ENCODE measurements at regions not wholly inside any gene's neighbourhood (a gene's known extent, or its start where the extent isn't known, plus 50 kb on each side); places are given as distances from the start of the nearest gene placed in this dataset.
"Not testable (repeated sequence)": the region's sequence is repeated elsewhere in the genome, so short reads cannot be mapped to it uniquely, and the experiment has no call there.

GRCh38 chr14:97029800-97030199, 232.6 kb downstream of the VRK1 start:
- no peak for DNase-seq (ENCODE audit: low read depth)

GRCh38 chr14:97031530-97031929, 234.3 kb downstream of the VRK1 start:
- DNase-seq (ENCODE audit: low read depth), result no peak

GRCh38 chr14:97033556-97034081, 236.4 kb downstream of the VRK1 start:
- no peak for DNase-seq (ENCODE audit: low read depth)

DNA sequence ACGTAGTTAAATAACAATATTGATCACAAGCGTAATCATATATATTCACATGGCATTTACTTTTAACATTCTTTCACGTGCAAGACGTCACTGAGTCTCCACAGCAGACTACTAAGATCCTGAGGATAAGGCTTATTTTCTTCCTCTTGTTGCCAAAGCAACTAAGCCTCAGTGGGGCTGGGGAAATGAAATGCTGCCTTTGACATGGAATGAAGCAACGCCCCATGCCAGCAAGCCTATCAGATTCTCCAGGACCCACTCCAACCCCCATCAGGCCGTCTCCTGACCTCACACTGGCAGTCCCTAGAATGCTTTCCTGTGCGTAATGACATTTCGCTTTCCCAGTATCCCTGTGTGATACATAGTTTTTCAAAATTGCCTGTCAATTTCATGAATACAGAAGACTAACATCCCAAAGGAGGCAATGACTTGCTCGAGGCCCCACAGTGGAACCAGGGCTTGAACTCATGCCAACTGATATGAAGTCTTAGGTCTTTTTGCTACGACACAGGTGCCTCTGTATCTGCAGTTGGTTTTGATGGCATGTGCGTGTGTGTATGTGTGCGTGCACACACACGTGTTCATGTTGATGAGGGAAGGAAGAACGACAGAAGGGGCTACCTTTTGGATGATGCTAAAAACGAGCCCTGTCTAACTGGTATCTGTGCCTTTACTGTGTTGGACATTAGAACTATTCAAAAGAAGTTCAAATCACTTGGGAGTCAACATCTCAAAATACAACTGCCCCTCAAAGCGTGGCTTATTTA, 239.1 kb downstream of the VRK1 start:
- DNase-seq (ENCODE audit: low read depth), result no peak

- DNase-seq (ENCODE audit: low read depth), result no peak
Measured at GRCh38 chr14:97039717-97040363, 242.7 kb downstream of the VRK1 start.

DNA sequence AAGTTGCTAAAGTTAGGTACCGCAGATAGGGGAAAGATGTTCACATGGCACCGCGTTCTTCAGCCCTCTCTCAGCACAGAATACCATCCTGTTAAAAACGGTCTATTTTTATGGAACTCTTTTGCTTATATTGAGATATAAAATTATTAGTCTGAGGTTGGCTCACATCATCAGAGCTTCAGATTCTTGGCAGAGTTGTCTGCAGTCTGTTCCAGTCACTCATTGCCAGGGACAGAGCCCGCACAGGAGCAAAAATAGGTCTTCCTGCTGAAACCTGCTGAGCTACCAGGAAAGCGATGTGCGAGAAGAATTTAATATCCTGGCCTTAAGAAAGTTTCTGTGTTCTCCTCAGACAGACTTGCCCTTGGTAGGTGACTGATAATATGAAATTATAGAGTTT, 249.8 kb downstream of the VRK1 start:
- DNase-seq (ENCODE audit: low read depth), result no peak

DNA sequence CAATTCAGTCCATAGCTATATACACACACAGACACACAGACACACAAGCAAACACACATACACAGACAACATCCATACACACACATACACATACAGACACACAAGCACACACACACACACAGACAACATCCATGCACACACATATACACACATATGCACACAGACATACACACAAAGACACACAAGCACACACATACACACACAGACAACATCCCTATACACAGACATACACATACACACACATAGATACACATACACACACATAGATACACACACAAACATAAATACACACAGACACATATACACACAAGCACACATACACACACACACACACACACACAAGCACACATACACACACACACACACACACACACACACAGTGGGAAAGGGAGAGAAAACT, 254.8 kb downstream of the VRK1 start:
- DNase-seq (ENCODE audit: low read depth), result no peak

- DNase-seq (ENCODE audit: low read depth), result no peak
Measured at GRCh38 chr14:97053941-97054340, 256.8 kb downstream of the VRK1 start.

GRCh38 chr14:97055355-97055754, 258.2 kb downstream of the VRK1 start:
- DNase-seq (ENCODE audit: low read depth), result no peak

GRCh38 chr14:97056086-97056485, 258.9 kb downstream of the VRK1 start:
- no peak for DNase-seq (ENCODE audit: low read depth)

DNA sequence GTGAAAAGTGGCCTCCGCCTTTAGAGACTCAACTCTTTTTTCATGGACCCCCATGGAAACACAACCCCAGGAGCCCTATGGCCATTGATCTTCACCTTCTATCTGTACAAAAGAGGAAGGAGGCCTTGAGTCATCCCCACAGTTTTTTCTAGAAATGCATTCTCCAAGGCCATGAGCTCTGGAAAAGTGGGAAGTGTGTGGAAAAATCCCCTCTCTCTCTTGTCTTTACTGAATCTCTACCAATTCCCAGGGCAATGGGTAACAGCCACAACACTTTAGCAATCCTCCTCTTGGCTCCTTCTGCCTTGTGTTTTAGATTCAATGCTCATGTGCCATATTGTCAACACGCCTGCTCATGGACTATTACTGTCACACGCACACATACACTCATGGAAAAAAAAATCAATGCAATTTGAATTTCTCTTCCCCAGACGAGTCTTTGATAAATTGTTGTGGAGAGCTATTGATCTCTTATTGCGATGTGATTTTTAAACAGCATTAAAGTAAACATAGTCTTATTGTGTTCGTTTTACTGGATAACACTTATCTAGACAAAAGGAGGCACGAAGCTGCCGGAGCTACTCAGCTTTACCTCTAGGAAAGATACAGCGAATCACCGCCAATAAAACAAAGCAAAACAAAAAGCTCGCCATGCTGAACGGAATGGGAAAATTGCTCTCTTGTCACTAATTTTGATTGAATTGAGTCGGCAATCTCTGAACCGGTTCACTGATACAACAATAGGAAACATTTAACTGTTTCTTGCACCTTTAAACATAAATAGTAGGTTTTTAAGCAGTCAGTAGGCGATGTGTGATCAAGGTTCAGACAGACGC, 260.3 kb downstream of the VRK1 start:
- DNase-seq (ENCODE audit: low read depth), result no peak

GRCh38 chr14:97058074-97058467, 260.9 kb downstream of the VRK1 start:
- DNase-seq (ENCODE audit: low read depth), result no peak

- DNase-seq (ENCODE audit: low read depth), result no peak
Measured at GRCh38 chr14:97058589-97058988, 261.4 kb downstream of the VRK1 start.

- DNase-seq (ENCODE audit: low read depth), result no peak
Measured at GRCh38 chr14:97061198-97061597, 264.0 kb downstream of the VRK1 start.

DNA sequence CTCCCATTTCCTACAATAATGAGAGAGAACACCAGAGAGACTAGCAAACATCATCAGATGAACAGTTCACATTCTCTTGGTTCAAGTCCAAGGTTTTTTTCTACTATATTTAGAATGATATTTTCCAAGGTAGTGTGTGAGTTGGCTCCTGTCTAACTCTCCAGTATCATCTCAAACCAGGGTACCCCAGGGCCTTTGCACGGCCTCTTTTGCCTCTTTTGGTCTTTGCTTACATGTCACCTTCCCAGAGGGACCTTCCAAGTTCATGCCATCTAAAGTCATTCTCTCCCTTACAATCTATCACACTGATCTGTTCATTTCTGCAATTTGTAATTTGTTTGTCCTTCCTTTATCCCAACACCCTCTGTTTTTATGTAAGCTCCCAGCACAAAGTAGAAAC, 264.5 kb downstream of the VRK1 start:
- DNase-seq (ENCODE audit: low read depth), result no peak

DNA sequence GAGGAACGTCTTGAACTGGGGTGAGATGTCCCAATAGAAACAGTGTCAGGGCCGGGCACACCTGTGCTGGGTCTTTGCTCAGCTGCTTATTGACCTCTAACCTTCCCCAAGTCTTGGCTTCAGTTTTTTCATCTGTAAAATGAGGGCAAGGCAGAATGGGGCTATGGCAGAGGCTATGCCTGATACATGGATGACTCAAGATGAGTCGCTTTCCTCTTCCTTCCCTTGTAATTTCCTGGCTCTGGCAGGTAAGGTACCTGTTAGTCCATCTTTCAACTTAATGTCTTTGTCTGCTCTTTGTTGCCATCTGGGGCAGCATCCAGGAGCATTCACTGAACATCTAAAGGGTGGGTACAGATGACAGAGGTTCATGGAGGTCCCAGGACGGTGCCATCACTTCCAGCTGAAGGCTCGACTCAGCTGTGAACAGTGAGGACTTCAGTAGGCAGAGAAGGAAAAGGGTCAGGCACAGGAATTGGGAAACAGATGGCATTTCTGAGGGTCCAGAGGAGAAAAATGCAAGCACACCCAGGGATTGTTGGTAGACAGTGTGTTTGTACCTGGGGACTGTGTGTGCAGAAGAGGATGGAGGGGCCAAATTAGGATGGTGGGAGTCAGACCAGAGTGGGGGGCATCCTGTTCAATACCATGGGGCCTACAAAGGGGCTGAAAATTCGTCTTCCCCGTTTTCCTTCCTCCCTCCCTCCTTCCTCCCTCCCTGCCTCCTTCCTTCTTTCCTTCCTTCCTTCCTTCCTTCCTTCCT, 268.3 kb downstream of the VRK1 start:
- DNase-seq (ENCODE audit: low read depth), result no peak

- no peak for DNase-seq (ENCODE audit: low read depth)
Measured at GRCh38 chr14:97066068-97066899, 269.1 kb downstream of the VRK1 start.

GRCh38 chr14:97068293-97068692, 271.1 kb downstream of the VRK1 start:
- not testable (repeated sequence) for DNase-seq (ENCODE audit: low read depth)

DNA sequence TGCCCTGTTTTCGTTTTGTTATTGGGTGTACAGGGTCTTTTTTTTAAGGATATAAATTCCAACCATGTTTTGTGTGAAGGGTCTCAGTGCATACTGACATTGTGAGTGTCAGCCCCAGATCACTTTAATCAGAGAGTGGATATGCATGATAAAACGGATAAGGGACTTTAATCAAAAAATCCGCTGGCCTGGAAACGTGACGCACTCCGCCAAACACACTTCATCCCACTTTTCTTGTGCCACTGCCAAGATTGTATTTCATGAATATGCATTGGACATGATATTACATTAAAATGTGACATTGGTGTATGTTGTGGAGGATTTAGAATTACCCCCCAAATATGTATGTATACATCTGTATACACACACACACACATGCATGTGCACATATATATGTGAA, 273.1 kb downstream of the VRK1 start:
- DNase-seq (ENCODE audit: low read depth), result no peak

GRCh38 chr14:97071177-97071576, 274.0 kb downstream of the VRK1 start:
- no peak for DNase-seq (ENCODE audit: low read depth)

DNA sequence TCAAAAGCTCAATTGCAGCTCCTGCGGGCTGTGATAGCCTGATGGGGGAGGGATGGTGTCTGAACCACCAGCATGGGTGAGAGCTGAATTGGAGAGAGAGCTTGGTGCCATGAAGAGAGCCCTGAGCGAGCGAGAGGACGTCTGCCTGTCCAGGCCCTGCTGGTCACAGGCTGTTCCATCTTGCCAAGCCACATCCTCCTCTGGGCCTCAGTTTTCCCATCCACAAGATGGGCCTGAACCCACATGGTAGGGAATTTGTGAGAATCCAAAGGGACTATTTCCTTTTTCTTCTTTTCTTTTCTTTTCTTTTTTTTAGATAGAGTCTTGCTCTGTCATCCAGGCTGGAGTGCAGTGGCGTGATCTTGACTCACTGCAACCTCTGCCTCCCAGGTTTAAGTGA, 276.4 kb downstream of the VRK1 start:
- no peak for DNase-seq (ENCODE audit: low read depth)
